ENCODE measurements at regions not wholly inside any gene's neighbourhood (a gene's known extent, or its start where the extent isn't known, plus 50 kb on each side); places are given as distances from the start of the nearest gene placed in this dataset.

- Histone ChIP-seq H3K36me3 (no peaks in the 10 kb centered on the region), H3K4me3 (no peak overlapping the region), H3K27ac (no peak overlapping the region), H3K4me1 (ENCODE audit: low read depth) (no peaks in the 10 kb centered on the region), H3K9me3 (ENCODE audit: low read depth) (no peaks in the 10 kb centered on the region), H3K27me3 (no peaks in the 10 kb centered on the region)
- DNase-seq (ENCODE audit: low read depth in 1 of 2, low spot score in 1 of 2), result peak in 1 of 2 donors; percentile 20
- TF ChIP-seq CTCF (IDR thresholded peaks at IDR 0.05; ENCODE audit: low read depth, low read length), result no peak
Observed at GRCh38 chr20:47865912-47866311, 80.6 kb upstream of the SULF2 start.

- Histone ChIP-seq H3K27ac (no peak overlapping the region), H3K9me3 (ENCODE audit: low read depth) (no peaks in the 10 kb centered on the region), H3K27me3 (no peaks in the 10 kb centered on the region), H3K4me1 (ENCODE audit: low read depth) (no peaks in the 10 kb centered on the region), H3K4me3 (no peak overlapping the region), H3K36me3 (no peaks in the 10 kb centered on the region)
- no peak for DNase-seq (ENCODE audit: low read depth in 1 of 2, low spot score in 1 of 2)
- no peak for TF ChIP-seq CTCF (IDR thresholded peaks at IDR 0.05; ENCODE audit: low read depth, low read length)
Observed at GRCh38 chr20:47865451-47865850, 80.2 kb upstream of the SULF2 start.

GRCh38 chr20:47863981-47864380, 78.7 kb upstream of the SULF2 start:
- no peaks in the 10 kb centered on the region for H3K4me1 ChIP-seq (ENCODE audit: low read depth)
- TF ChIP-seq CTCF (IDR thresholded peaks at IDR 0.05; ENCODE audit: low read depth, low read length), result no peak
- no peak for DNase-seq (ENCODE audit: low read depth in 1 of 2, low spot score in 1 of 2)
- H3K9me3 ChIP-seq (ENCODE audit: low read depth), result no peaks in the 10 kb centered on the region
- H3K27me3 ChIP-seq, result no peaks in the 10 kb centered on the region
- no peaks in the 10 kb centered on the region for H3K36me3 ChIP-seq
- H3K27ac ChIP-seq, result no peak overlapping the region
- H3K4me3 ChIP-seq, result no peak overlapping the region

- Histone ChIP-seq H3K9me3 (ENCODE audit: low read depth) (no peaks in the 10 kb centered on the region), H3K4me3 (no peak overlapping the region), H3K27ac (no peak overlapping the region)
Observed at GRCh38 chr20:47863315-47863965, 78.2 kb upstream of the SULF2 start.

GRCh38 chr20:47862574-47863240, 77.4 kb upstream of the SULF2 start:
- no peaks in the 10 kb centered on the region for H3K36me3 ChIP-seq
- no peak for DNase-seq (ENCODE audit: low read depth in 1 of 2, low spot score in 1 of 2)

More at GRCh38 chr20:47863315-47863965, 78.2 kb upstream of the SULF2 start:
- no peak for DNase-seq (ENCODE audit: low read depth in 1 of 2, low spot score in 1 of 2)
- no peaks in the 10 kb centered on the region for H3K4me1 ChIP-seq (ENCODE audit: low read depth)
- H3K27me3 ChIP-seq, result no peaks in the 10 kb centered on the region
- TF ChIP-seq CTCF (IDR thresholded peaks at IDR 0.05; ENCODE audit: low read depth, low read length), result no peak
- no peaks in the 10 kb centered on the region for H3K36me3 ChIP-seq

More at GRCh38 chr20:47862574-47863240, 77.4 kb upstream of the SULF2 start:
- H3K4me3 ChIP-seq, result no peak overlapping the region
- H3K27me3 ChIP-seq, result no peaks in the 10 kb centered on the region
- H3K4me1 ChIP-seq (ENCODE audit: low read depth), result no peaks in the 10 kb centered on the region
- no peaks in the 10 kb centered on the region for H3K9me3 ChIP-seq (ENCODE audit: low read depth)
- no peak for TF ChIP-seq CTCF (IDR thresholded peaks at IDR 0.05; ENCODE audit: low read depth, low read length)
- H3K27ac ChIP-seq, result no peak overlapping the region
